Activated CD8-positive, alpha-beta memory T cell treated with anti-CD3 and anti-CD28 coated beads, Interleukin-2, amount 50 U/mL, for 24 hours (primary cell): ENCODE measurements at regions not wholly inside any gene's neighbourhood (a gene's known extent, or its start where the extent isn't known, plus 50 kb on each side); places are given as distances from the start of the nearest gene placed in this dataset.
"Not testable (repeated sequence)": the region's sequence is repeated elsewhere in the genome, so short reads cannot be mapped to it uniquely, and the experiment has no call there.

Experiments used
- DNase-seq: peaks from one replicate; pipeline ENCODE4 v3.0.0-alpha.2; 2020; ENCODE audit errors: extremely low read depth

GRCh38 chr2:198308368-198308767 lies 504.0 kb downstream of the PLCL1 start:
- no peak for DNase-seq

GRCh38 chr2:198307093-198307492 lies 502.7 kb downstream of the PLCL1 start:
- no peak for DNase-seq

- no peak for DNase-seq
Measured at GRCh38 chr2:198304859-198305258, 500.5 kb downstream of the PLCL1 start.

- DNase-seq = no peak
Measured at GRCh38 chr2:198297350-198297749, 493.0 kb downstream of the PLCL1 start.

- peak; percentile 9 for DNase-seq
Measured at GRCh38 chr2:198296665-198297308, 492.4 kb downstream of the PLCL1 start.

- DNase-seq = no peak
Measured at GRCh38 chr2:198293281-198293680, 488.9 kb downstream of the PLCL1 start.

GRCh38 chr2:198289811-198290210 lies 485.4 kb downstream of the PLCL1 start:
- no peak for DNase-seq

GRCh38 chr2:198287706-198288105 lies 483.3 kb downstream of the PLCL1 start:
- no peak for DNase-seq

GRCh38 chr2:198285216-198285615 lies 480.8 kb downstream of the PLCL1 start:
- no peak for DNase-seq

GRCh38 chr2:198283146-198283545 lies 478.8 kb downstream of the PLCL1 start:
- DNase-seq = no peak

- no peak for DNase-seq
Measured at GRCh38 chr2:198282061-198282460, 477.7 kb downstream of the PLCL1 start.

- DNase-seq = no peak
Measured at GRCh38 chr2:198280145-198280544, 475.8 kb downstream of the PLCL1 start.

- no peak for DNase-seq
Measured at GRCh38 chr2:198279026-198279425, 474.6 kb downstream of the PLCL1 start.

- DNase-seq = no peak
Measured at GRCh38 chr2:198277181-198277580, 472.8 kb downstream of the PLCL1 start.

- DNase-seq = no peak
Measured at GRCh38 chr2:198273660-198274059, 469.3 kb downstream of the PLCL1 start.

GRCh38 chr2:198270157-198270556 lies 465.8 kb downstream of the PLCL1 start:
- DNase-seq = not testable (repeated sequence)

GRCh38 chr2:198268519-198268918 lies 464.1 kb downstream of the PLCL1 start:
- DNase-seq = no peak

- DNase-seq = no peak
Measured at GRCh38 chr2:198259496-198259895, 455.1 kb downstream of the PLCL1 start.

- DNase-seq = no peak
Measured at GRCh38 chr2:198254536-198255090, 450.2 kb downstream of the PLCL1 start.

GRCh38 chr2:198253995-198254394 lies 449.6 kb downstream of the PLCL1 start:
- no peak for DNase-seq

- no peak for DNase-seq
Measured at GRCh38 chr2:198252472-198252871, 448.1 kb downstream of the PLCL1 start.

- no peak for DNase-seq
Measured at GRCh38 chr2:198242093-198242492, 437.7 kb downstream of the PLCL1 start.

- no peak for DNase-seq
Measured at GRCh38 chr2:198238429-198238828, 434.0 kb downstream of the PLCL1 start.

GRCh38 chr2:198236338-198236737 lies 431.9 kb downstream of the PLCL1 start:
- no peak for DNase-seq
